GM19023 (cell line): ENCODE measurements at regions not wholly inside any gene's neighbourhood (a gene's known extent, or its start where the extent isn't known, plus 50 kb on each side); places are given as distances from the start of the nearest gene placed in this dataset.

ENCODE experiments used
- ATAC-seq: cut with Tn5 transposase; IDR thresholded peaks from one replicate; pipeline ENCODE4 v1.9.1; 2021; ENCODE audit warnings: mild to moderate bottlenecking, moderate library complexity; ENCODE audit not compliant: unreplicated experiment

GRCh38 chr14:87566991-87567390, 426.0 kb downstream of the GALC start:
- no peak for ATAC-seq

DNA sequence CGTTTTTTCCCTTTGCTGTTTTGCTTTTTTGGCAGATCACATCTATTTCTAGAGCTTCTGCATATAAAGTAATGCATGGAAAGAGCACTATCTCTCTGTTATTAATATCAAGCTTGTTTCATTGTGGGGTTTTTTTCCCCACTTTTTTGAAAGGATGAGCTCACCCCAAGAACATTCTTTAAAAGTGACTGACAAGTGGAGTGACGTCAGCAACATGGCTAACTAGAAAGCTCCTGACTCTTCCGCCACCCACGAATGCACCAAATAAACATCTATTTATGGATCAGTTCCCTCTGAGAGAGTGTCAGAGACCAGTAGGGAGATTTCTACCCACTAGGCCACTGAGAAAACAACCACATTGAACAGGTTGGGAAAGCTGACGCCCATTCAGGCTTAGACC, 445.4 kb downstream of the GALC start:
- ATAC-seq, result no peak

- ATAC-seq, result no peak
These were observed 450.7 kb downstream of the GALC start for GRCh38 chr14:87542288-87542687.

DNA sequence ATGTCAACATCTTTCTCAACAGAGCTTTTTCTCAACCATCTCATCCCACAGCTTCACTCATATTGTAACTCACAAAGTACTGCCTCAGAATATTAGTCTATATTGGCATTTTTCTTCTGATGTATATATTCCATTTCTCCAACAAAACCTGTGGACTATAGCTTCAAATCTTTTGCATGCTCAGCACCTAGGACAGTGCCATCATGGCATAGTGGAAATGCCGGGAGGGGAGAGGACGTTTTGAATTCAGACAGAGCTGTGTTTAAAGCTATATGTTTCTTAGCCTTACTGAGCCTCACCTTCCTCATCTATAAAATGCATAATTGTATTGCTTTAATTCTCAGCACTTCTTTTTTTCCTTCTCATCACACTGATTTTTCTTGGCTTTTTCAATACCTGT, 452.6 kb downstream of the GALC start:
- ATAC-seq, result no peak

- no peak for ATAC-seq
These were observed 463.9 kb downstream of the GALC start for GRCh38 chr14:87529081-87529480.

DNA sequence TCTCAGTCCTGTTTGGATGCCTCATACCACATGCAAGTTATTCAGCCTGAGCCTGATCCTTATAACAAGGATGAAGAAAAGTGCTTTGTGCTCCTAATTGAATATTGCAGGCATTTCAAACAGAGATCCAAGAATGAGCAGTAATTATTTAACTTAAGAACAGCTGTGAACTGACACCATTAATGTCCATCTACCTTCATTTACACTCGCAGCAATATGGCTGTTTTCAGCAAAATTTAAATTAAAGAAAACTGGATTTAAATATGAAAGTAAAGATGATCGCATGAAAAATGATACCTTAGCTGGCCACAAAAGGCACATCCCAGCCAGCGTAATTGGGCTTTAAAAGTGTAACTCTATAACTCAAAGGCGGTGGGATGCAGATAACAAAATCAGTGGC, 466.3 kb downstream of the GALC start:
- no peak for ATAC-seq

GRCh38 chr14:87524011-87524410, 469.0 kb downstream of the GALC start:
- no peak for ATAC-seq

DNA sequence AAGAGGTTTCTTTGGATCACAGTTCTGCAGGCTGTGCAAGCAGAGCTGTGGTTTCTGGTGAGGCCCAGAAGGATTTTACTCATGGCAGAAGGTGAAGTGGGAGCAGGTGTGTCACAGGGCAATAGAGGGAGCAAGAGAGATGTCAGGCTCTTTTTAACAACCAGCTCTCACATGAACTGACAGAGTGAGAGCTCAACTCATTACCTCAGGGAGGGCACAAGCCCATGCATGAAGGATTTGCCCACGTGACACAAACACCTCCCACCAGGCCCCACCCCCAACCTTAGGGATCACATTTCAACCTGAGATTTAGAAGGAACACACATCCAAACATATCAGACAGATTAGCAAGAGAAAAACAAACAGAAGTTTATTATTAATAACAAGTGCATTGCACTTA, 470.4 kb downstream of the GALC start:
- ATAC-seq, result no peak

- ATAC-seq, result no peak
These were observed 484.6 kb downstream of the GALC start for GRCh38 chr14:87508333-87508732.

GRCh38 chr14:87503711-87504110, 489.3 kb downstream of the GALC start:
- ATAC-seq, result no peak

DNA sequence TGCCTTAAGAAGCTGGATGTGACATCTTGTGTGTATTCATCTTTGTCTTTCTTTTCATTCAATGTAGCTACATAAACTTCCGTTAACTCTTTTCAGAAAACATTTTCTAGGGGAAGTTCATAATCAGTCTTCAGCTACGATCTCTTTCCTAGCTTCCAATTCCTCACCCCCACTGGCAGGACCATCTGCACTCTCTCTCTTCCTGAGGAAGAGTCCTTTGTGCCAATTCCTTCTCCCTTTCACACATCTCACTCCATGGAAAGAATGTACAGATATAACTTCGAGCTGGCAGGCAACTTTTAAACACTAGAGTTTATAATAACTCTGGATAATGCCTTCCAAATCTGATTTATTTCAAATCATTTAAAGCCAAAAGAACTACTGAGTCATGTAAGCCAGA, 495.7 kb downstream of the GALC start:
- no peak for ATAC-seq

DNA sequence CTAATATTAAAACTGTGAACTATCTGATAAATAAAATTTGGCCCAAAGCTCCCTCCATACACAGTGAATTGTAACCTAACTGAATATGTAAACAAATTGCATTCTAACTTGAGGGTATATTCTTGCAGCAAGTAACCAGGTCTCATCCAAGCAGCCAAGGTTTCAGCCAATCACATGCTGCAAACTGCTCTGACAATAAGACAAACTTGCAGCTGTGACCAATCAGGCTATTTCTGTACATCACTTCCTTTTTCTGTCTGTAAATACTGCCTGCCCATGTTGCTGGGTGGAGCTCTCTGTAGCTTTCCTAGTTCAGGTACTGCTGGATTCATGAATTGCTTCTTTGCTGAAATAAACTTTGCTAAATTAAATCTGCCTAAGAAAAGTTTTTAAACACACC, 499.0 kb downstream of the GALC start:
- ATAC-seq, result no peak

DNA sequence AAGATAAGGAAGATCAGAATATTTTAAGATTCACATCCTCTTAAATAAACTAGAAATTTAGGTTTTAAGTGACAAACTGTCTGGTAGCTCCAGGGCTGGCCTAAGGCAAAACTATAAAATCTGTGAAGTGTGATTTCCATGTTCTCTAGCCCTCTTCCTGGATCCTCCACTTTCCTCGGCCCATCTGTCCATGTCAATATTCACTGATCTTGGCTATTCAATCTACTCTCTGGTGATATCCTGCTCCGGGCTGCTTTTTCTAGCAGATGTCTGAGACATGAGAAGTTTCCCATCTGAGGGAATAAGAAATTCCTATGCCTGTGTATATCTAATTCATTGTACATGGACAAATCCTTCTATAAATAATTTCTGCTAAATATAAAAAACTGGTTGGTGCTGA, 500.4 kb downstream of the GALC start:
- no peak for ATAC-seq

GRCh38 chr14:87491816-87492215, 501.2 kb downstream of the GALC start:
- ATAC-seq, result no peak

DNA sequence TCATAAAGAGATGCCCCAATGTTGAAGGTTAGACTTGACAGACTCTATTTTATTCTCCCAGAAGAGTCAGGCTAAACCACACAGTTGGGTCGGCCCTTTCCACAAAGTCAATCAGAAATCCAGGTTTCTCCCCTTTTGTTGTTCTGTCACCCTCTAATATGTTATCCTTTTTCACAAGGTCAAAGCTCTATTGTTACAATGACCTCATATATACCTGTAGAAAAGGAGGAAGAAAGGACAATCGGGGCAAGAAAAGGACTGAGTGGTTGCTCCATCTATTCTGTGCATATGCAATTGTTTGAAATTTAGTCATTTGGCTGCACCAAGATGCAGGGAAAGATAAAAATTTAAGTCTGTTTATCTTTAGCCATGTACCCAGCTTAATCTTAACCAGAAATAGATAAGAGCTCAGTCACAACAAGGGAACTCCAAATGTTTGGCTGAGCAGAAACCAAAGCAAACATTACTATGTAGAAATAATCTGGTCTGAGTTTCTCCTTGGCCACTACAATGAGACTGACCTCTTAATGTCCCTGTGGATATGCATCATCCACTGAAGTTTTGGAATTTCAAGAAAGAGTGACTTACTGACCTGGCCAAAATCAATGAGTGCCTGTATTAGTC, 503.7 kb downstream of the GALC start:
- ATAC-seq, result no peak

DNA sequence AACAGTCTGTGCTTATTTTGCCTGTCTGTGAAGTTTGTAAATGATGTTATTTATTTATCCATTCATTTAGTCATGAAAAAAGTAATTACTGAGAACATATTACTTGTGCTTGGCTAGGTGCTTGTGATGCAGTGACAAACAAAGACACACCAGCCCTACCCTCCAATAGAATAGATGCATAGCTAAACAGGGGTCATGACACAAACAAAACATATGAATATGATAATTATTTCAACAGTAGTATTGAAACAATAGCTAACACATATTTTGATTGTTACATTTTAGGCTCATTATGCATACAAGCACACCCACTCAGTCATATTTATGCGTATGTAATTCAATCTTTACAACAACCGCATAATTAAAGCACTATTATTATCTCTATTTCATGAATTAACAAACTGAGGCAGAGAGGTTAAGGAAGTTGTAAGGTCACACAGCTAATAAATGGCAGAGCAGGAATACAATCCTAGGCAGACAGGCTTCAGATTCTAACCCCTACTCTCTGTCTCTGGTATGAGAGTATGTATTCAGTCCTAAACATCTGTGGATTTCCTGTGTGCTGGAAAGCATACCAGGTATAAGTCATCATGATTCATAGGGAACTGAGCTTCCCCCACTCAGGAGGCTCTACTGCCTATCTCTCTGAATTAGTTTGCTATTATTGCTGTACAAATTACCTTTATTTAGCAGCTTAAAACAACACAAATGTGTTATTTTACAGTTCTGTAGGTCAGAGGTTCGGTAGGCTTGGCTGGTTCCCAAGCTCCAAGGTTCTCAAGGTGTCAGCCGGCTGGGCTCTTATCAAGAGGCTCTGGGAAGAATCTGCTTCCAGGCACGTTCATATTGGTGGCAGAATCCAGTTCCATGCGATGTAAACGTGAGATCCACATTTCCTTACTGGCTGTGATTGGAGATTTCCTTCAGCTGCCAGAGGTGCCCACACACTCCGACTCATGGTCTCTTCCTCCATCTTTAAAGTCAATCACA, 509.4 kb downstream of the GALC start:
- ATAC-seq, result no peak

GRCh38 chr14:87468531-87468930, 524.5 kb downstream of the GALC start:
- no peak for ATAC-seq

GRCh38 chr14:87467578-87467977, 525.4 kb downstream of the GALC start:
- ATAC-seq, result no peak

DNA sequence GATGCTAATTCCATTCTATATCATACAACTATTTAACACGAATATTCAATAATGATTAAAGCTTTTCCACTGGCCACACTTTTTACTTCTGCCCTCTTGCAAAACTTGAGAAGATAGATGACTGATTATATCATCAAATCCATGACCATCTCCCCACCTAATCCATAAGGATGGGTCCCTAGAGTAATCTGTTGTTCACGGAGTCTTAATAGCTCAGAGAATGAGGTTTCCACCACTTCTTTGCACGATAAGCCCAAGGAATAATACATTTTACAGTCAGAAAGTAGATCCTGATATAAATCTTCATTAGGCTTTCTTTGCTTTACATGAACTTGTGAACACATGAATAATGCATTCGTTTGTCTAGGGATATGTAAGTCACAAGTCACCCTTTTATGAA, 527.2 kb downstream of the GALC start:
- no peak for ATAC-seq

DNA sequence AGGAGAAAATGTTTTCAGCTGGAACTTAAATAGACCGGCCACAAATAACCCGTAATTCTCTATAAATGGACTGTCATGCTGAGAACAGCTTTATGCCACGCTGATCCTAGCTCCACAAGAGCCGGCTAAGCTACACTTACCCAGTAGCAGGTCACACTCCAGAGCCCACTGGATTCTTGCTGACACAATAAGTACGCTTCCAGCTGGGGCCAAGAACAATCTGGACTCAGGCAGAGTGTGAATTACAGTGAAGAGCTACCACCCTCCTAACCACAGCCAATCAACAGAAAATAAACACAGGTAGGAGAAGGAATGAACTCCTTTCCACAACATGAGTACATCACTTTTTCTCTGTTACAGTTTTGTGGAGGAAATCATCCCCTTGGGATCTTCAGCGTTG, 531.3 kb downstream of the GALC start:
- ATAC-seq, result no peak

DNA sequence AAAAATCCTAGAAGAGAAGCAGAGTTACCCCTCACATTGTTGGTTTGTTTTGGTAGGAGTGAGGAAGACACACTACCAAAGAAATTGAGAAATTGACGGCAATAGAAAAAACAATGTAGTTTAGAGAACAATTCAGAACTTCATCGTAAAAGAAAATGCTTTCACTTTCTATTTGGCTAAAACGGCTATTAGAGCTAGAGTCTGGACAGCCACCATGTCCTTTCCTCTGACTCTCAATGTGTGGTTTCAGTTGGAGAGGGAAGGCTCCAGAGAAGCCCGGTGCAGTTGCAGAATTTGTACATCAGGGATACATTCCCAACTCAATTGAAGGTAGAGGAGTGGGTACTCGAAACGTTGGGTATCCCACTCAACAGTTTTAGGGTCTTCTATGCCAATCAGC, 535.3 kb downstream of the GALC start:
- no peak for ATAC-seq

DNA sequence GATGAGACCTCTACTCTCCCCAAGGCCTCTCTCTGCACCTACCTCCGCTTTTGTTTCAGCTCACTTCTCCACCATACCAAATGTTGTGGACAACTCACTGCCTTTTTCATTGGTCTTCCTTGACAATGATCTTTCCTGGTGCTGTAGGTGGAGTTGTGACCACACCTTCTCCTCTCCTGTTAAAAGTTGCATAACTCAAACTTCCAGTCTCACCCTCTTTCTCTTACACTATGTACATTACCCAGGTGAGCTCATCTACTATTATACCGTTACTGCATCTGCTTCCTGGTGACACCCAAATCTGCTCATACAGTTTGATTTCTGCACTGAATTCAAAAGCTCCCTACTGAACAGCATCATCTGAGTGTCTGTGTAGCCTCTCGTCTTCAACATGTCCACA, 542.8 kb downstream of the GALC start:
- no peak for ATAC-seq
